CMK (cell line): ENCODE measurements at regions not wholly inside any gene's neighbourhood (a gene's known extent, or its start where the extent isn't known, plus 50 kb on each side); places are given as distances from the start of the nearest gene placed in this dataset.
"Not testable (repeated sequence)": the region's sequence is repeated elsewhere in the genome, so short reads cannot be mapped to it uniquely, and the experiment has no call there.

Experiments
- DNase-seq: peaks from one replicate; pipeline ENCODE4 v3.0.0-alpha.2; 2010; ENCODE audit warnings: low read depth

- DNase-seq = no peak
Observed at GRCh38 chr9:84511651-84512050, 157.9 kb upstream of the NTRK2 start.

- DNase-seq = no peak
Observed at GRCh38 chr9:84512493-84512892, 157.0 kb upstream of the NTRK2 start.

- DNase-seq = no peak
Observed at GRCh38 chr9:84513473-84513872, 156.1 kb upstream of the NTRK2 start.

GRCh38 chr9:84513979-84514378 lies 155.6 kb upstream of the NTRK2 start:
- no peak for DNase-seq

- no peak for DNase-seq
Observed at GRCh38 chr9:84514421-84514820, 155.1 kb upstream of the NTRK2 start.

GRCh38 chr9:84517026-84517425 lies 152.5 kb upstream of the NTRK2 start:
- DNase-seq = no peak

- no peak for DNase-seq
Observed at GRCh38 chr9:84519413-84519812, 150.1 kb upstream of the NTRK2 start.

- DNase-seq = no peak
Observed at GRCh38 chr9:84521208-84521607, 148.3 kb upstream of the NTRK2 start.

GRCh38 chr9:84526211-84526610 lies 143.3 kb upstream of the NTRK2 start:
- not testable (repeated sequence) for DNase-seq

- not testable (repeated sequence) for DNase-seq
Observed at GRCh38 chr9:84527060-84527720, 142.3 kb upstream of the NTRK2 start.

- DNase-seq = not testable (repeated sequence)
Observed at GRCh38 chr9:84535973-84536372, 133.6 kb upstream of the NTRK2 start.

GRCh38 chr9:84538879-84539278 lies 130.7 kb upstream of the NTRK2 start:
- DNase-seq = no peak

GRCh38 chr9:84542554-84542953 lies 127.0 kb upstream of the NTRK2 start:
- DNase-seq = no peak

GRCh38 chr9:84554069-84554664 lies 115.4 kb upstream of the NTRK2 start:
- DNase-seq = no peak

- no peak for DNase-seq
Observed at GRCh38 chr9:84556556-84556955, 113.0 kb upstream of the NTRK2 start.

GRCh38 chr9:84557751-84558150 lies 111.8 kb upstream of the NTRK2 start:
- no peak for DNase-seq

GRCh38 chr9:84563691-84564090 lies 105.8 kb upstream of the NTRK2 start:
- DNase-seq = no peak

- DNase-seq = no peak
Observed at GRCh38 chr9:84567805-84568204, 101.7 kb upstream of the NTRK2 start.

GRCh38 chr9:84570482-84571154 lies 98.9 kb upstream of the NTRK2 start:
- DNase-seq = no peak

GRCh38 chr9:84573083-84573482 lies 96.4 kb upstream of the NTRK2 start:
- DNase-seq = no peak

GRCh38 chr9:84575705-84576104 lies 93.8 kb upstream of the NTRK2 start:
- no peak for DNase-seq

- no peak for DNase-seq
Observed at GRCh38 chr9:84583866-84584265, 85.7 kb upstream of the NTRK2 start.

GRCh38 chr9:84586662-84587061 lies 82.9 kb upstream of the NTRK2 start:
- DNase-seq = no peak

- no peak for DNase-seq
Observed at GRCh38 chr9:84587153-84587552, 82.4 kb upstream of the NTRK2 start.
